GM20431 (cell line): ENCODE measurements at regions not wholly inside any gene's neighbourhood (a gene's known extent, or its start where the extent isn't known, plus 50 kb on each side); places are given as distances from the start of the nearest gene placed in this dataset.
"Not testable (repeated sequence)": the region's sequence is repeated elsewhere in the genome, so short reads cannot be mapped to it uniquely, and the experiment has no call there.

ENCODE experiments used
- in situ Hi-C: fragments of 300-500 bp; cut with MseI, MboI; formaldehyde crosslinking; loops from one replicate; pipeline ENCODE4 v1.15.0; 2020; ENCODE audit warnings: low sequenced_read_pairs; ENCODE audit not compliant: unreplicated experiment

- in situ Hi-C loops = no loop called here
These were observed 239.0 kb upstream of the SSTR1 start for GRCh38 chr14:37968664-37969240.

GRCh38 chr14:37969511-37969979 lies 238.2 kb upstream of the SSTR1 start:
- in situ Hi-C loops = no loop called here

GRCh38 chr14:37970696-37971095 lies 237.0 kb upstream of the SSTR1 start:
- in situ Hi-C loops = no loop called here

GRCh38 chr14:37972941-37973887 lies 234.5 kb upstream of the SSTR1 start:
- in situ Hi-C loops = no loop called here

- in situ Hi-C loops = no loop called here
These were observed 233.3 kb upstream of the SSTR1 start for GRCh38 chr14:37974421-37974820.

- in situ Hi-C loops = loop anchor here (25.0 kb wide), 1 partner anchor 635 kb away; no protein-coding TSS in a partner anchor
These were observed 230.2 kb upstream of the SSTR1 start for GRCh38 chr14:37977481-37977880.

GRCh38 chr14:37985826-37986470 lies 221.8 kb upstream of the SSTR1 start:
- in situ Hi-C loops = loop anchor here (25.0 kb wide), 1 partner anchor 626 kb away; no protein-coding TSS in a partner anchor

GRCh38 chr14:37988472-37988871 lies 219.2 kb upstream of the SSTR1 start:
- in situ Hi-C loops = loop anchor here (25.0 kb wide), 1 partner anchor 624 kb away; no protein-coding TSS in a partner anchor

- in situ Hi-C loops = loop anchor here (25.0 kb wide), 1 partner anchor 621 kb away; no protein-coding TSS in a partner anchor
These were observed 216.7 kb upstream of the SSTR1 start for GRCh38 chr14:37991027-37991426.

- in situ Hi-C loops = loop anchor here (25.0 kb wide), 1 partner anchor 620 kb away; no protein-coding TSS in a partner anchor
These were observed 215.2 kb upstream of the SSTR1 start for GRCh38 chr14:37992499-37992898.

- in situ Hi-C loops = loop anchor here (25.0 kb wide), 1 partner anchor 617 kb away; no protein-coding TSS in a partner anchor
These were observed 212.8 kb upstream of the SSTR1 start for GRCh38 chr14:37994846-37995372.

- in situ Hi-C loops = loop anchor here (25.0 kb wide), 1 partner anchor 615 kb away; no protein-coding TSS in a partner anchor
These were observed 210.7 kb upstream of the SSTR1 start for GRCh38 chr14:37997017-37997416.

GRCh38 chr14:38000340-38000739 lies 207.4 kb upstream of the SSTR1 start:
- in situ Hi-C loops = no loop called here

- in situ Hi-C loops = no loop called here
These were observed 206.2 kb upstream of the SSTR1 start for GRCh38 chr14:38001501-38001900.

- in situ Hi-C loops = no loop called here
These were observed 203.7 kb upstream of the SSTR1 start for GRCh38 chr14:38003746-38004609.

GRCh38 chr14:38004610-38004879 lies 203.2 kb upstream of the SSTR1 start:
- in situ Hi-C loops = no loop called here

- in situ Hi-C loops = not testable (repeated sequence)
These were observed 196.5 kb upstream of the SSTR1 start for GRCh38 chr14:38011156-38011555.

GRCh38 chr14:38012056-38012455 lies 195.6 kb upstream of the SSTR1 start:
- in situ Hi-C loops = no loop called here

GRCh38 chr14:38016497-38016896 lies 191.2 kb upstream of the SSTR1 start:
- in situ Hi-C loops = no loop called here
